DOHH2 (cell line): ENCODE measurements at regions not wholly inside any gene's neighbourhood (a gene's known extent, or its start where the extent isn't known, plus 50 kb on each side); places are given as distances from the start of the nearest gene placed in this dataset.
"Not testable (repeated sequence)": the region's sequence is repeated elsewhere in the genome, so short reads cannot be mapped to it uniquely, and the experiment has no call there.

Experiments
- CTCF ChIP-seq: fragments of 200-600 bp; sonication (generic); IDR thresholded peaks from one replicate; pipeline ENCODE4 v1.5.1; 2014; ENCODE audit warnings: antibody characterized with exemption, mild to moderate bottlenecking, low read depth, low read length; ENCODE audit not compliant: poor library complexity, severe bottlenecking
- EZH2phosphoT487 ChIP-seq: fragments of 200-600 bp; sonication (generic); IDR thresholded peaks from 2 replicates; pipeline ENCODE4 v1.6.1; 2017; ENCODE audit warnings: borderline replicate concordance, mild to moderate bottlenecking, antibody characterized with exemption, low read length, moderate library complexity, mixed read lengths

DNA sequence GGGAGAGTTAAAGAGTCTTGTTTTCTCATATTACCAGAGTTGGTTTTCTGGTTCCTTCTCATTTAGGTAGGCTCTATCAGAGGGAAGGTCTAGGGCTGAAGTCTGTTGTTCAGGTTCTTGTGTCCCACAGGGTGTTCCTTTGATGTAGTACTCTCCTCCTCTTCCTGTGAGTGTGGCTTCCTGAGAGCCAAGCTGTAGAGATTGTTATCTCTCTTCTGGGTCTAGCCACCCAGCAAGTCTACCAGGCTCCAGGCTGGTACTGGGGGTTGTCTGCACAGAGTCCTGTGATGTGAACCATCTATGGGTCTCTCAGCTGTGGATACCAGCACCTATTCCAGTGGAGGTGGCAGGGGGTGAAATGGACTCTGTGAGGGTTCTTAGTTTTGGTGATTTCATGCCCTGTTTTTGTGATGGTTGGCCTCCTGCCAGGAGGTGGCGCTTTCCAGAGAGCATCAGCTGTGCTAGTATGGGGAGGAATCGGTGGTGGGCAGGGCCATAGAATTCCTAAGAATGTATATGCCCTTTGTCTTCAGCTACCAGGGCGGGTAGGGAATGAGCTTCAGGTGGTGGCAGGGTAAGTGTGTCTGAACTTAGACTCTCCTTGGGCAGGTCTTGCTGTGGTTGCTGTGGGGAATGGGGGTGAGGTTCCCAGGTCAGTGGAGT lies 65.5 kb upstream of the OLIG3 start:
- TF ChIP-seq CTCF = peak; percentile 22
- TF ChIP-seq EZH2phosphoT487 = not testable (repeated sequence)
